Activated naive CD8-positive, alpha-beta T cell treated with anti-CD3 and anti-CD28 coated beads, Interleukin-2, amount 10 ng/mL, durations not matched to agents 7 days and 5 days (primary cell): ENCODE measurements at regions not wholly inside any gene's neighbourhood (a gene's known extent, or its start where the extent isn't known, plus 50 kb on each side); places are given as distances from the start of the nearest gene placed in this dataset.
"Not testable (repeated sequence)": the region's sequence is repeated elsewhere in the genome, so short reads cannot be mapped to it uniquely, and the experiment has no call there.

Source experiments
- ATAC-seq: fragments of 150-1000 bp; cut with Tn5 transposase; one replicate; pipeline ENCODE4 v1.10.0; 2021; ENCODE audit warnings: low read depth, moderate library complexity
- POLR2A ChIA-PET: fragments of 350-600 bp; sonication (Branson Sonifier 250); formaldehyde crosslinking; loops from one replicate; lab custom pipeline; 2021; ENCODE audit warnings: antibody characterized with exemption; lab: Charles Lee
- DNase-seq: peaks from one replicate; pipeline ENCODE4 v3.0.0; 2021
- H3K27ac Mint-ChIP-seq: one replicate; pipeline ENCODE4 v1.8.0; 2022; ENCODE audit warnings: mild to moderate bottlenecking, mixed read lengths
- H3K27me3 Mint-ChIP-seq: one replicate; pipeline ENCODE4 v1.8.0; 2022; ENCODE audit warnings: mild to moderate bottlenecking, moderate library complexity, mixed read lengths
- H3K36me3 Mint-ChIP-seq: one replicate; pipeline ENCODE4 v1.8.0; 2021; ENCODE audit warnings: mild to moderate bottlenecking, mixed read lengths
- H3K4me1 Mint-ChIP-seq: one replicate; pipeline ENCODE4 v1.8.0; 2021; ENCODE audit warnings: mixed read lengths
- H3K4me3 Mint-ChIP-seq: one replicate; pipeline ENCODE4 v1.8.0; 2022; ENCODE audit warnings: mild to moderate bottlenecking, moderate library complexity, mixed read lengths
- H3K9me3 Mint-ChIP-seq: one replicate; pipeline ENCODE4 v1.8.0; 2021; ENCODE audit warnings: mixed read lengths

GRCh38 chr6:122280105-122281021 lies 119.1 kb upstream of the HSF2 start:
- H3K9me3 Mint-ChIP-seq, H3K36me3 Mint-ChIP-seq, POLR2A ChIA-PET, H3K27ac Mint-ChIP-seq, H3K27me3 Mint-ChIP-seq, H3K4me3 Mint-ChIP-seq, DNase-seq, H3K4me1 Mint-ChIP-seq, ATAC-seq: not testable (repeated sequence)

GRCh38 chr6:122283884-122284283 lies 115.6 kb upstream of the HSF2 start:
- Mint-ChIP-seq H3K4me3 (no peak overlapping the region), H3K4me1 (no peaks in the 10 kb centered on the region), H3K9me3 (peaks cover 1% of the 10 kb centered on the region), H3K36me3 (no peaks in the 10 kb centered on the region), H3K27me3 (no peaks in the 10 kb centered on the region), H3K27ac (no peak overlapping the region)
- DNase-seq (no peak), ATAC-seq (no peak)
- POLR2A ChIA-PET = no interaction called here

DNA sequence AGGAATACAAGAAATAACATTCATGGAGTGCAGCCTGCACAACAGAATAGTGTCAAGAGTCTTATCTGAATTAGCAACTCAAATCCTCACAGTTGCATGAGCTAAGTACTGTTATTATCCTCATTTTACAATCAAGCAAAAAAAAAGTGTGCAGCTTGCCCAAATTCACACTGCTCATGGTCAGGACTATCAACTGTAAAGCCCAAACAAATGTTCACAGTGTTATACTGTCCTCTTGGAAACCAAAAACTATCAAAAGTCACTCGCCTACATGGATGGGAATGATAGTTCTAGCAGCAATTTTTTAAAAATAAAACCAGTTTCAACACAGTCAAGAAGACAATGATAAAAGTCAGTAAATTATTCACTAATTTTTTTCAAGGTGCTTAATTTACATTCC lies 114.6 kb upstream of the HSF2 start:
- H3K4me1 Mint-ChIP-seq = no peaks in the 10 kb centered on the region
- H3K36me3 Mint-ChIP-seq = no peaks in the 10 kb centered on the region
- no peak overlapping the region for H3K27ac Mint-ChIP-seq
- DNase-seq (no peak), ATAC-seq (no peak)
- POLR2A ChIA-PET = no interaction called here
- H3K9me3 Mint-ChIP-seq = peaks cover 1% of the 10 kb centered on the region
- H3K4me3 Mint-ChIP-seq = no peak overlapping the region
- H3K27me3 Mint-ChIP-seq = no peaks in the 10 kb centered on the region

GRCh38 chr6:122285292-122285913 lies 114.0 kb upstream of the HSF2 start:
- no peak overlapping the region for H3K27ac Mint-ChIP-seq
- no peaks in the 10 kb centered on the region for H3K4me1 Mint-ChIP-seq
- H3K27me3 Mint-ChIP-seq = no peaks in the 10 kb centered on the region
- ATAC-seq = no peak
- H3K9me3 Mint-ChIP-seq = peaks cover 1% of the 10 kb centered on the region
- POLR2A ChIA-PET = no interaction called here
- H3K4me3 Mint-ChIP-seq = no peak overlapping the region
- no peak for DNase-seq
- H3K36me3 Mint-ChIP-seq = no peaks in the 10 kb centered on the region

DNA sequence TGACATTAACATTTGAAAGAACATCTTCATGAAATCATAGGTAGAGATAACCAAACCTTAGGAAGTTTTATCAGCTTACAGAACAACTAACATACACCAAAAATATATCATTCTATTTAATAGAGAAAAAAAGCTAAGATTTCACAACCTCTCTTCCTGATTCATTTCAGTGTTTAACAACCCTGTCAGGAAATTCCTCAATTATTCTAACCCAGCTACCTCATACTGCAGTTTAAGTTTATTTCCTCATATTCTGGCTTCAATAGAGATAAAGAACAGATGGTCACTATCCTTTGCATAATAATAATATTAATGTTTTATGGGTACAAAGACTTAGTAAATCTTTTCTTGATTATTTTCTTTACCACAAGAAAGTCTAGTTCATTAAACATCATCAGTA lies 112.9 kb upstream of the HSF2 start:
- ATAC-seq (no peak), DNase-seq (no peak)
- Mint-ChIP-seq H3K4me3 (no peak overlapping the region), H3K27me3 (peaks cover 2% of the 10 kb centered on the region), H3K27ac (no peak overlapping the region), H3K36me3 (no peaks in the 10 kb centered on the region), H3K9me3 (peaks cover 1% of the 10 kb centered on the region), H3K4me1 (no peaks in the 10 kb centered on the region)
- POLR2A ChIA-PET = no interaction called here

- no peaks in the 10 kb centered on the region for H3K36me3 Mint-ChIP-seq
- no peak for ATAC-seq
- H3K27me3 Mint-ChIP-seq = peaks cover 4% of the 10 kb centered on the region
- H3K9me3 Mint-ChIP-seq = no peaks in the 10 kb centered on the region
- H3K4me3 Mint-ChIP-seq = no peak overlapping the region
- no peaks in the 10 kb centered on the region for H3K4me1 Mint-ChIP-seq
- no peak for DNase-seq
- no peak overlapping the region for H3K27ac Mint-ChIP-seq
- POLR2A ChIA-PET = no interaction called here
These were observed 109.5 kb upstream of the HSF2 start for GRCh38 chr6:122289762-122290539.

- ATAC-seq = no peak
- POLR2A ChIA-PET = no interaction called here
- H3K4me1 Mint-ChIP-seq = no peaks in the 10 kb centered on the region
These were observed 102.4 kb upstream of the HSF2 start for GRCh38 chr6:122297010-122297409.

DNA sequence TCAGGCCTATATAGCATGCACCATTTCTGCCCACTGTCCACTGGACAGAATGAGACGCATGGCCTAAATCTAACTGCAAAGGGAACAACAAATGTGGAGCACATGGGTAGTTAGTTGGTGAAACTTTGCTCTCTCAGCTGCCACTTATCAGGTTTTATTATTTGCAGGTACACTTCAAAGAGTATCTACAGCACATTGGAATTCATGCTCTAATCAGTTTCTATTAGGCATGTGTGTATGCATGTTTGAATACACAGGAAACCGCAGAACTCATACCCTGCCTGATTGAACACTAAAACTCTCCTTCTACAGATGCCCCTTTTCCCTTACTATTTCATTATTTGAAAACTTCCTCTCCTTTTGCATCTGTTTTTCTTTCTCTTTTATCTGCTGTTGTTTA lies 97.4 kb upstream of the HSF2 start:
- Mint-ChIP-seq H3K27ac (no peak overlapping the region), H3K4me1 (no peaks in the 10 kb centered on the region), H3K27me3 (peaks cover 13% of the 10 kb centered on the region), H3K4me3 (no peak overlapping the region), H3K9me3 (no peaks in the 10 kb centered on the region), H3K36me3 (no peaks in the 10 kb centered on the region)
- POLR2A ChIA-PET = no interaction called here
- no peak for ATAC-seq
- DNase-seq = no peak

More at GRCh38 chr6:122297010-122297409, 102.4 kb upstream of the HSF2 start:
- Mint-ChIP-seq H3K27ac (no peak overlapping the region), H3K4me3 (no peak overlapping the region), H3K27me3 (peaks cover 15% of the 10 kb centered on the region), H3K9me3 (no peaks in the 10 kb centered on the region), H3K36me3 (no peaks in the 10 kb centered on the region)
- DNase-seq = no peak

DNA sequence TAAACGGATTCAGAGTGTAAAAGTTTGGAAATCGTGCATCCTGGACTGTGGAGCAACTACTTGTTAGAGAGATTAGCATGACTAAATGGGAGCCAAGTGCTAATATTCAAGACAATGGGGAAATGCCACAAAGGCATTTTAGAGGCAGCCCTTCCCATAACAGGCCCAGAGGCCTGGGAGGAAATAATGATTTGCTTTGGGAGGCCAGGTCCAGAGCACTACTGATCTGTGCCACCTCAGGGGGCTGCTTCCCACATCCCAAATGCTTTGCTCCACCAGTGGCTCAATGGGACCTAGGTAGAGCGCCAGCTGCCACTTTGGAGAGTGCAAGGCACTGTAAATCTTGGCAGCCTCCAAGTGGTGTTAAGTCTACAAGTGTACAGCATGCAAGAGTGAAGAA lies 91.9 kb upstream of the HSF2 start:
- Mint-ChIP-seq H3K27me3 (no peaks in the 10 kb centered on the region), H3K9me3 (no peaks in the 10 kb centered on the region), H3K36me3 (no peaks in the 10 kb centered on the region), H3K27ac (no peak overlapping the region), H3K4me3 (no peak overlapping the region), H3K4me1 (no peaks in the 10 kb centered on the region)
- POLR2A ChIA-PET = no interaction called here
- ATAC-seq = no peak
- no peak for DNase-seq

DNA sequence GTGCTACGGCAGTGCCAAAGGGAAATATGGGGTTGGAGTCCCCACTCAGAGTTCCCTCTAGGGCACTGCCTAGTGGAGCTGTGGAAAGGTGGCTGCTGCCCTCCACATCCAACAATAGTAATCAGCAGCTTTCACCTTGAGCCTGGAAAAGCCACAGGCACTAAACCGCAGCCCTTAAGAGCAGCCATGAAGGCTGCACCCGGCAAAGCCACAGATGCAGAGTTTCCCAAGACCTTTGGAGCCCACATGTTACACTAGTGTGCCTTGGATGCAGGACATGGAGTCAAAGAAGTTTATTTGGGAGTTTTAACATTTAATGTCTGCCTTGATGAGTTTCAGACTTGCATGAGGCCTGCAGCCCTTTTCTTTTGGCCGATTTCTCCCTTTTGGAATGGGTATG lies 91.4 kb upstream of the HSF2 start:
- Mint-ChIP-seq H3K4me1 (no peaks in the 10 kb centered on the region), H3K27ac (no peak overlapping the region), H3K4me3 (no peak overlapping the region), H3K9me3 (no peaks in the 10 kb centered on the region), H3K36me3 (no peaks in the 10 kb centered on the region), H3K27me3 (peaks cover 4% of the 10 kb centered on the region)
- ATAC-seq (no peak), DNase-seq (no peak)
- POLR2A ChIA-PET = no interaction called here

DNA sequence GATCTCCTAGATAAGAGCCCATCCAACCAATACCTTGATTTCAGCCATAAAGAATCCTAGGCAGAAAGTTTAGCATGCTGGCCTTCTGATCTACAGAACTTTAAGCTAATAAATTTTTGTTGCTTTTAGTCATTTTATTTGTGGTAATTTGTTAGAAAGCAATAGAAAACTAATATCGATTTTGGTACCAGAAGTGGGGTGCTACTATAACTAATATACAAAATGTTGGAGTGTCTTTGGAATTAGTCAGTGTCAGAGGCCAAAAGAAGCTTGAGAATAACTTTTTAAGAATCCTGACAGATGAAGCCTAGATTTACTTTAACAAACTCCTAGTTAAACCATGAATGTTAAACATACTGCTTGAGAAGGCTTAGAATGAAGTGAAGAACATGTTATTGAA lies 83.6 kb upstream of the HSF2 start:
- ATAC-seq = no peak
- no peaks in the 10 kb centered on the region for H3K4me1 Mint-ChIP-seq
- H3K27ac Mint-ChIP-seq = no peak overlapping the region
- H3K36me3 Mint-ChIP-seq = no peaks in the 10 kb centered on the region
- DNase-seq = no peak
- H3K27me3 Mint-ChIP-seq = peaks cover 6% of the 10 kb centered on the region
- peaks cover 3% of the 10 kb centered on the region for H3K9me3 Mint-ChIP-seq
- POLR2A ChIA-PET = no interaction called here
- H3K4me3 Mint-ChIP-seq = no peak overlapping the region

DNA sequence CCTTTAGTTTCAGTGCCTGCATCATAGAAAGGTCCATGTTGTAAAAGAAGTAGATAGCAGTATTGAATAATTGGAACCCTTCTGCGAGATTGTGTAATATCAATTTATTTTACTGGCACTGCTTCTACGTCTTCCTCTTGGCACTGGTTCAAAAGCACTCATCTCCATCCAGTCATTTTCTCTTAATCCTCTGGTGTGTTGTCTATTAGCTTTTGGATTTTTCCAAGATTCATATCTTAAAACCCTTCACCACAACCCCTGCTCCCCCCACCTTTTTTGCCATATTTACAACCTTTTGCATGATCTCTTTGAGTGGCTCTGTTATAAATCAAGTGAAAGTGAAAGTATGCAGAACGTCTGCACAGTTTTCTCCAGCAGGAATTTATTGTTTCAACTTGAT lies 76.6 kb upstream of the HSF2 start:
- Mint-ChIP-seq H3K4me1 (peaks cover 8% of the 10 kb centered on the region), H3K4me3 (peak overlapping the region; percentile 88), H3K27ac (peak overlapping the region; percentile 79), H3K9me3 (peaks cover 1% of the 10 kb centered on the region), H3K36me3 (no peaks in the 10 kb centered on the region), H3K27me3 (no peaks in the 10 kb centered on the region)
- ATAC-seq (peak; percentile 47), DNase-seq (no peak)
- POLR2A ChIA-PET = no interaction called here

DNA sequence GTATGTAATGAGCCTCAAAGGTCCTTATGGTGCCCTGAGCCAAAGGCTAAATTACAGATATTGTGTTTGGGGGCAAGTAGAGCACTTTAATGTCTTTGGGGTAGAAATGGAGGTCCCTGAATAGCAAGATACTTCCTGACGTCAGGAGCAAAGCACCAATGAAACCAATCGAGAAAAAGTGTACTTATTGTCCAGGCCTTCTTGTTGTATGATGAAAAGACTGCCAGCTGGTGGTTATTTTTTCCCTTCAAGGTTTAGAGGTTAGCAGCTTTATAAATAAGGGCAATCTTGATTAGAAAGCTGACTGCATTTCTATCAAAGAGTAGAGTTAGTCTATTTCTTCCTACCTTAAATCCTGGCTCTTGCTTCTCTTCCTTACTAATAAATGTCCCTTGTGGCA lies 76.1 kb upstream of the HSF2 start:
- peaks cover 8% of the 10 kb centered on the region for H3K4me1 Mint-ChIP-seq
- peak overlapping the region; percentile 88 for H3K4me3 Mint-ChIP-seq
- DNase-seq = no peak
- peaks cover 2% of the 10 kb centered on the region for H3K27me3 Mint-ChIP-seq
- POLR2A ChIA-PET = no interaction called here
- H3K36me3 Mint-ChIP-seq = no peaks in the 10 kb centered on the region
- H3K9me3 Mint-ChIP-seq = peaks cover 1% of the 10 kb centered on the region
- peak overlapping the region; percentile 79 for H3K27ac Mint-ChIP-seq
- no peak for ATAC-seq
